Peyer's patch (tissue), 4 donors: ENCODE measurements at regions not wholly inside any gene's neighbourhood (a gene's known extent, or its start where the extent isn't known, plus 50 kb on each side); places are given as distances from the start of the nearest gene placed in this dataset.

ENCODE experiments used
- POLR2A ChIP-seq, 2 donors: fragments of 450-650 bp; IDR thresholded peaks; one replicate each; pipeline ENCODE4 v1.5.1; 2017; ENCODE audit warnings: antibody characterized with exemption in 2 of 2, mild to moderate bottlenecking in 2 of 2, moderate library complexity in 2 of 2
- TF ChIP-seq, protein P1 (sequence below), 6 experiments: fragments of 450-650 bp in 4 of 6; fragments of 200-600 bp in 2 of 6; sonication (generic) in 1 of 6; IDR thresholded peaks; one replicate each; pipeline ENCODE4 v1.5.1; 2017 to 2019; ENCODE audit warnings: antibody characterized with exemption in 6 of 6, mild to moderate bottlenecking in 3 of 6, moderate library complexity in 1 of 6

DNA sequence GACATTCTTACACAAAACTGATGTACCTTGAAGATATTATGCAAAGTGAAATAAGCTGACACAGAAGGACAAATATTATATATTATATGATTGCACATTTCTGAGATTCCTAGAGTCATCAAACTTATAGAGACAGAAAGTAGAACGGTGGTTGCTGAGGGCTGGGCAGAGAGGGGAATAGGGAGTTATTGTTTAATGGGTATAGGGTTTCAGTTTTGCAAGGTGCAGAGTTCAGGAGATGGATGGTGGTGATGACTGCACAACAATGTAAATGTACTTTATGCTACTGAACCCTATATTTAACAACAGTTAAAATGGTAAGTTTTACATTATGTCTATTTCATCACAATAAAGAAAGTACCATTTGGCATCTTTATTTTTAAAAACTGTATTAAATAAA, 315.8 kb upstream of the POU5F2 start:
- TF ChIP-seq, protein P1, sequence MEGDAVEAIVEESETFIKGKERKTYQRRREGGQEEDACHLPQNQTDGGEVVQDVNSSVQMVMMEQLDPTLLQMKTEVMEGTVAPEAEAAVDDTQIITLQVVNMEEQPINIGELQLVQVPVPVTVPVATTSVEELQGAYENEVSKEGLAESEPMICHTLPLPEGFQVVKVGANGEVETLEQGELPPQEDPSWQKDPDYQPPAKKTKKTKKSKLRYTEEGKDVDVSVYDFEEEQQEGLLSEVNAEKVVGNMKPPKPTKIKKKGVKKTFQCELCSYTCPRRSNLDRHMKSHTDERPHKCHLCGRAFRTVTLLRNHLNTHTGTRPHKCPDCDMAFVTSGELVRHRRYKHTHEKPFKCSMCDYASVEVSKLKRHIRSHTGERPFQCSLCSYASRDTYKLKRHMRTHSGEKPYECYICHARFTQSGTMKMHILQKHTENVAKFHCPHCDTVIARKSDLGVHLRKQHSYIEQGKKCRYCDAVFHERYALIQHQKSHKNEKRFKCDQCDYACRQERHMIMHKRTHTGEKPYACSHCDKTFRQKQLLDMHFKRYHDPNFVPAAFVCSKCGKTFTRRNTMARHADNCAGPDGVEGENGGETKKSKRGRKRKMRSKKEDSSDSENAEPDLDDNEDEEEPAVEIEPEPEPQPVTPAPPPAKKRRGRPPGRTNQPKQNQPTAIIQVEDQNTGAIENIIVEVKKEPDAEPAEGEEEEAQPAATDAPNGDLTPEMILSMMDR (IDR thresholded peaks at IDR 0.05) = no peak
- TF ChIP-seq POLR2A (IDR thresholded peaks at IDR 0.05) = no peak
